ENCODE measurements at regions not wholly inside any gene's neighbourhood (a gene's known extent, or its start where the extent isn't known, plus 50 kb on each side); places are given as distances from the start of the nearest gene placed in this dataset.

DNA sequence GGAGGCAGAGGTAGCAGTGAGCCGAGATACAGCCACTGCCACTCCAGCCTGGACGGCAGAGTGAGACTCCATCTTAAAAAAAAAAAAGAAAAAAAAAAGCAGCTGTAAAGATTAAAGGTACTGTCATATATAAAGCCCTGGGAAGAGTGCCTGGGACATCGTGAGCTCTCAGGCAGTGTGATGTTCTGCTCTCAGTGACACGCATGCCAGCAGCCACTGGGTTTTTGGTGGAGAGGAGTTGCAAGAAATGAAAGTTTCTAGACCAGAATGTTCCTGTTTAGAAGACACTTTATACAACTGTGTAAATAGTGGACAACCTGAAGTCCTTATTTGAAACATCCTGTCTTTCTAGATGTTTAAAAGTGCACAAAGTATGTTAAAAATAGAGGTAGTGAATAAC, 213.2 kb downstream of the IRF8 start:
- WGBS, 2 donors = 74 to 75% methylated on average over 4 of the region's 4 CpGs
- Histone ChIP-seq H3K4me3 (no peak overlapping the region), H3K27ac (no peak overlapping the region), H3K36me3 (no peaks in the 10 kb centered on the region), H3K9me3 (peaks cover 0 to 3% (median 0%) of the 10 kb centered on the region in 4 donors), H3K4me1 (no peaks in the 10 kb centered on the region), H3K27me3 (no peaks in the 10 kb centered on the region)
- DNase-seq (ENCODE audit: low spot score in 2 of 2) = no peak
- TF ChIP-seq, protein P1, sequence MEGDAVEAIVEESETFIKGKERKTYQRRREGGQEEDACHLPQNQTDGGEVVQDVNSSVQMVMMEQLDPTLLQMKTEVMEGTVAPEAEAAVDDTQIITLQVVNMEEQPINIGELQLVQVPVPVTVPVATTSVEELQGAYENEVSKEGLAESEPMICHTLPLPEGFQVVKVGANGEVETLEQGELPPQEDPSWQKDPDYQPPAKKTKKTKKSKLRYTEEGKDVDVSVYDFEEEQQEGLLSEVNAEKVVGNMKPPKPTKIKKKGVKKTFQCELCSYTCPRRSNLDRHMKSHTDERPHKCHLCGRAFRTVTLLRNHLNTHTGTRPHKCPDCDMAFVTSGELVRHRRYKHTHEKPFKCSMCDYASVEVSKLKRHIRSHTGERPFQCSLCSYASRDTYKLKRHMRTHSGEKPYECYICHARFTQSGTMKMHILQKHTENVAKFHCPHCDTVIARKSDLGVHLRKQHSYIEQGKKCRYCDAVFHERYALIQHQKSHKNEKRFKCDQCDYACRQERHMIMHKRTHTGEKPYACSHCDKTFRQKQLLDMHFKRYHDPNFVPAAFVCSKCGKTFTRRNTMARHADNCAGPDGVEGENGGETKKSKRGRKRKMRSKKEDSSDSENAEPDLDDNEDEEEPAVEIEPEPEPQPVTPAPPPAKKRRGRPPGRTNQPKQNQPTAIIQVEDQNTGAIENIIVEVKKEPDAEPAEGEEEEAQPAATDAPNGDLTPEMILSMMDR (IDR thresholded peaks at IDR 0.05) = no peak
- no peak for TF ChIP-seq POLR2A (IDR thresholded peaks at IDR 0.05)
- TF ChIP-seq EP300 (IDR thresholded peaks at IDR 0.05) = no peak

DNA sequence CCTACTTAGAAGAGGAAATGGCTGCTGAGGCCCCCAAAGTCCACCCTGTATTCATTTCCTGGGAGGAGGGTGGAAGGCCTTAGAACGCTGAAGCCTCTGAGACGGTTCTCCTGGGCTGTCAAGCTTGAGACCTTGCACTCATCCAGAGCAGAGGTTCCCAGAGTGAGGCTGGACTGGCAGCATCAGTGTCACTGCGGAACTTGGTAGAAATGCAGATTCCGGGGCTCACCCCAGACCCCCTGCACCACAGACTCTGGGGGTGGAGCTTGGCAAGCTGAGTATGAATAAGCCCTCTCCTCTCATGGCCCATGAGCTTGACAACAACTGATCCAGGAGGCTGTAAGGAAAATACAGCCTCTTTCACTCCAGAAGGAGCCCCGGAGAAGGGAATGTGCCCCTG, 218.3 kb downstream of the IRF8 start:
- no peak overlapping the region for H3K4me3 ChIP-seq
- TF ChIP-seq POLR2A (IDR thresholded peaks at IDR 0.05) = no peak
- TF ChIP-seq EP300 (IDR thresholded peaks at IDR 0.05) = no peak
- TF ChIP-seq, protein P1 (IDR thresholded peaks at IDR 0.05) = no peak
- H3K9me3 ChIP-seq = no peaks in the 10 kb centered on the region
- H3K27ac ChIP-seq = no peak overlapping the region
- H3K4me1 ChIP-seq = no peaks in the 10 kb centered on the region
- no peaks in the 10 kb centered on the region for H3K36me3 ChIP-seq
- no peak for DNase-seq (ENCODE audit: low spot score in 2 of 2)
- 73 to 83% methylated on average over 5 of the region's 5 CpGs for WGBS, 2 donors
- H3K27me3 ChIP-seq = peaks cover 0 to 25% of the 10 kb centered on the region in 2 donors

DNA sequence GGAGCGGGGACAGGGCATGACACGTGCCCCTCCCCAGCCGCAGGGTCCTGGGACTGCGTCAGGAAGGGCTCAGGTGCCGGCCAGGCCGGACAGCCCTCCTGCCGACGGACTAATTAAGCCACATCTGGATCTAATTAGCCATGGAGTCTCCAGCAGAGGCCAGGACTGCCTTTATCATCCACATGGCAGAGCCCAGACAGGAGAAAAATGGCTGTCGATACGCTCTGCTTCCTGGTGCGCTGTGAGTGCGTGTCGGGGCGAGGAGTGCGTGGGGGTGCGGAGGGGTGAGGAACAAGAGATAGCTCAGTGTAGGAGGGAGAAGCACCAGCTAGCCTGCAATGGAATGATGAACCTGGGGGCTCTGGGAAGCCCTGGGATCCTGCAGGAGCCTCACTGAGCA, 218.8 kb downstream of the IRF8 start:
- Histone ChIP-seq H3K9me3 (no peaks in the 10 kb centered on the region), H3K27ac (no peak overlapping the region), H3K27me3 (peaks cover 0 to 30% of the 10 kb centered on the region in 2 donors), H3K36me3 (no peaks in the 10 kb centered on the region), H3K4me1 (no peaks in the 10 kb centered on the region), H3K4me3 (no peak overlapping the region)
- no peak for DNase-seq (ENCODE audit: low spot score in 2 of 2)
- no peak for TF ChIP-seq EP300 (IDR thresholded peaks at IDR 0.05)
- TF ChIP-seq POLR2A (IDR thresholded peaks at IDR 0.05) = no peak
- TF ChIP-seq, protein P1 (IDR thresholded peaks at IDR 0.05) = no peak
- WGBS, 2 donors = 36 to 48% methylated on average over 16 of the region's 16 CpGs

DNA sequence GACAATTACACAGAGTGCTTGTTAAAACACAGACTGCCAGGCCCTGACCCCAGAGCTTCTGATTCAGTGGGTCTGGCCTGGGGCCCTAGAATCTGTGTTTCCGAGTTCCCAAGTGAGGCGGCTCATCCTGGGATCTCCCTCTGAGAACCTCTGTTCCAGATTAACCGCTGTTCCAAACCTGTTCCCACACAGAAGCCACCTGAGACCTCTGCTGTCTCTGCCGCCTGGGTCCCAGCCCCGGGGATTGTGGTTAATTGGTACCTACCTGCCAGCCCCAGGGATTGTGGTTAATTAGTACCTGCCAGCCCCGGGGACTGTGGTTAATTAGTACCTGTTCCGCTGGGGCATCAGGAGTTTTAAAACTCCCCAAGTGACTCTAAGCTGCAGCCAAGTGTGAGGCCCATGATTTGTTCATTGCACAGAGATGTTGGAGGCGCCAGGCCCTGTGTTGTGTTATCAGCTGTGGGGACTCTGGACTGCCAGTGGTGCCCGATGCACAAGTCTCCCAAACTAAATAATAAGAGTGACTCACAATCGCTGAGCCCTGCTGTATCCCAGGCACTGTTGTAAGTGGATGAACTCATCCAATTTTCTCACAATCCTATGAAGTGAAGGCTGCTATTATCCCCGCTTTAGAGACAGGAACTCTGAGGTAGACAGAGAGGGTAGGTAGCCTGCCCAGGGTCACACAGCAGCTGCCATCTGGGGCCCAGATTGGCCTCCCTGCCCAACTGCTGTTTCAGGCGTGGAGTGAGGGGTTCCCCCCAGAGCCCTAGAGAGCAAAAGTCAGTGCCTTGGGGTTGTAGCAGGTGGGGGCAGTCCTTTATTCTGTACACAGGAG, 219.7 kb downstream of the IRF8 start:
- no peaks in the 10 kb centered on the region for H3K4me1 ChIP-seq
- no peak overlapping the region for H3K27ac ChIP-seq
- TF ChIP-seq EP300 (IDR thresholded peaks at IDR 0.05) (no peak), POLR2A (IDR thresholded peaks at IDR 0.05) (no peak)
- TF ChIP-seq, protein P1 (IDR thresholded peaks at IDR 0.05) = no peak
- no peak for DNase-seq (ENCODE audit: low spot score in 2 of 2)
- 65 to 77% methylated on average over 10 to 11 of the region's 12 CpGs for WGBS, 2 donors
- peaks cover 0 to 37% of the 10 kb centered on the region in 2 donors for H3K27me3 ChIP-seq
- H3K36me3 ChIP-seq = no peaks in the 10 kb centered on the region
- no peaks in the 10 kb centered on the region for H3K9me3 ChIP-seq
- no peak overlapping the region for H3K4me3 ChIP-seq

All from tibial nerve (tissue), 4 donors.